NT2/D1 (cell line): ENCODE measurements at regions not wholly inside any gene's neighbourhood (a gene's known extent, or its start where the extent isn't known, plus 50 kb on each side); places are given as distances from the start of the nearest gene placed in this dataset.

Experiments
- SUZ12 ChIP-seq: IDR thresholded peaks from 2 replicates; pipeline ENCODE4 v1.6.1; 2011; ENCODE audit not compliant: insufficient read length, insufficient read depth; ENCODE audit errors: extremely low read depth
- YY1 ChIP-seq: IDR thresholded peaks from 2 replicates; pipeline ENCODE4 v1.6.1; 2011; ENCODE audit not compliant: insufficient read length, insufficient read depth
- ZNF274 ChIP-seq: IDR thresholded peaks from 2 replicates; pipeline ENCODE4 v1.6.1; 2011; ENCODE audit warnings: mild to moderate bottlenecking, low read depth, low read length

DNA sequence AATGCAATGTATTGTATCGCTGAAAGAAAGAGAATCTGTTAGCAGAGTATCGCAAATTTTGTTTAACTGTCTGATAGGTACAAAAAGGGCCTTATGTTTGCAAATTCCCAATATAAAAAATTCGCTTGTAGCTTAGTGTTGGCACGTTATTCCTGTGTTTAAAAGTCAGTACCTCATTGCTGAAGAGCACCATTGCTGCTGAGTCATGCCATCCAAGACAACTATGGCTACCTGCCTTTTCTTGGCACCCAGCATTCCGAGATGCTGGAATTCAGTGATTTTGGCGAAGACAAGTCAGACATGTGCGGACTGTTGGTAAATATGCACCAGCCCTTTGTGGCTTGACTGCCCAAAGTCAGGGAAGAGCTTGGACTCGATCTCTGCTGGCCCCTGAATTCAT, 149.5 kb upstream of the EEA1 start:
- no peak for TF ChIP-seq ZNF274
- TF ChIP-seq YY1: no peak
- no peak for TF ChIP-seq SUZ12
